Activated naive CD8-positive, alpha-beta T cell treated with anti-CD3 and anti-CD28 coated beads, Interleukin-2, amount 50 U/mL, for 24 hours (primary cell): ENCODE measurements at regions not wholly inside any gene's neighbourhood (a gene's known extent, or its start where the extent isn't known, plus 50 kb on each side); places are given as distances from the start of the nearest gene placed in this dataset.

Experiments used
- ATAC-seq: fragments of 150-1000 bp; cut with Tn5 transposase; one replicate; pipeline ENCODE4 v1.10.0; 2021
- DNase-seq: peaks from one replicate; pipeline ENCODE4 v3.0.0; 2021
- H3K27ac Mint-ChIP-seq: one replicate; pipeline ENCODE4 v1.8.0; 2021; ENCODE audit warnings: mild to moderate bottlenecking, mixed read lengths
- H3K27me3 Mint-ChIP-seq: one replicate; pipeline ENCODE4 v1.8.0; 2021; ENCODE audit warnings: mixed read lengths
- H3K36me3 Mint-ChIP-seq: one replicate; pipeline ENCODE4 v1.8.0; 2021; ENCODE audit warnings: low read depth, mixed read lengths
- H3K4me1 Mint-ChIP-seq: one replicate; pipeline ENCODE4 v1.8.0; 2021; ENCODE audit warnings: mixed read lengths
- H3K4me3 Mint-ChIP-seq: one replicate; pipeline ENCODE4 v1.8.0; 2021; ENCODE audit warnings: mild to moderate bottlenecking, moderate library complexity, mixed read lengths
- H3K9me3 Mint-ChIP-seq: one replicate; pipeline ENCODE4 v1.8.0; 2021; ENCODE audit warnings: mixed read lengths

GRCh38 chr14:81886588-81886987 is 352.9 kb upstream of the SEL1L start:
- no peak overlapping the region for H3K4me3 Mint-ChIP-seq

GRCh38 chr14:81889529-81889928 is 355.9 kb upstream of the SEL1L start:
- Mint-ChIP-seq H3K4me3 (no peak overlapping the region), H3K9me3 (peaks cover 26% of the 10 kb centered on the region), H3K4me1 (no peaks in the 10 kb centered on the region), H3K27ac (no peak overlapping the region), H3K36me3 (no peaks in the 10 kb centered on the region), H3K27me3 (no peaks in the 10 kb centered on the region)
- DNase-seq (no peak), ATAC-seq (no peak)

More at GRCh38 chr14:81886588-81886987, 352.9 kb upstream of the SEL1L start:
- DNase-seq (no peak), ATAC-seq (no peak)
- no peak overlapping the region for H3K27ac Mint-ChIP-seq
- H3K9me3 Mint-ChIP-seq, result peaks cover 9% of the 10 kb centered on the region
- no peaks in the 10 kb centered on the region for H3K27me3 Mint-ChIP-seq
- H3K36me3 Mint-ChIP-seq, result no peaks in the 10 kb centered on the region
- no peaks in the 10 kb centered on the region for H3K4me1 Mint-ChIP-seq

- Mint-ChIP-seq H3K27ac (no peak overlapping the region), H3K27me3 (no peaks in the 10 kb centered on the region), H3K9me3 (peaks cover 26% of the 10 kb centered on the region), H3K4me3 (no peak overlapping the region), H3K36me3 (no peaks in the 10 kb centered on the region), H3K4me1 (no peaks in the 10 kb centered on the region)
- no peak for ATAC-seq
- no peak for DNase-seq
These were observed 356.4 kb upstream of the SEL1L start for GRCh38 chr14:81890020-81890419.

- H3K27me3 Mint-ChIP-seq, result no peaks in the 10 kb centered on the region
- H3K4me1 Mint-ChIP-seq, result no peaks in the 10 kb centered on the region
- ATAC-seq, result no peak
- no peak overlapping the region for H3K4me3 Mint-ChIP-seq
- no peak for DNase-seq
- H3K27ac Mint-ChIP-seq, result no peak overlapping the region
- no peaks in the 10 kb centered on the region for H3K36me3 Mint-ChIP-seq
- H3K9me3 Mint-ChIP-seq, result peaks cover 26% of the 10 kb centered on the region
These were observed 369.8 kb upstream of the SEL1L start for GRCh38 chr14:81903477-81903876.

- peaks cover 3% of the 10 kb centered on the region for H3K9me3 Mint-ChIP-seq
- no peak overlapping the region for H3K27ac Mint-ChIP-seq
- no peaks in the 10 kb centered on the region for H3K27me3 Mint-ChIP-seq
- ATAC-seq (no peak), DNase-seq (no peak)
- H3K4me1 Mint-ChIP-seq, result no peaks in the 10 kb centered on the region
- no peak overlapping the region for H3K4me3 Mint-ChIP-seq
- no peaks in the 10 kb centered on the region for H3K36me3 Mint-ChIP-seq
These were observed 393.4 kb upstream of the SEL1L start for GRCh38 chr14:81927070-81927469.

- DNase-seq (no peak), ATAC-seq (no peak)
These were observed 398.2 kb upstream of the SEL1L start for GRCh38 chr14:81931828-81932227.

GRCh38 chr14:81936348-81936747 is 402.7 kb upstream of the SEL1L start:
- H3K9me3 Mint-ChIP-seq, result peaks cover 13% of the 10 kb centered on the region
- no peaks in the 10 kb centered on the region for H3K36me3 Mint-ChIP-seq
- H3K4me3 Mint-ChIP-seq, result no peak overlapping the region
- no peaks in the 10 kb centered on the region for H3K4me1 Mint-ChIP-seq
- ATAC-seq (no peak), DNase-seq (no peak)
- no peak overlapping the region for H3K27ac Mint-ChIP-seq
- H3K27me3 Mint-ChIP-seq, result no peaks in the 10 kb centered on the region

More at GRCh38 chr14:81931828-81932227, 398.2 kb upstream of the SEL1L start:
- Mint-ChIP-seq H3K4me1 (no peaks in the 10 kb centered on the region), H3K4me3 (no peak overlapping the region), H3K27ac (no peak overlapping the region), H3K36me3 (no peaks in the 10 kb centered on the region), H3K9me3 (peaks cover 4% of the 10 kb centered on the region), H3K27me3 (no peaks in the 10 kb centered on the region)

GRCh38 chr14:81936902-81937301 is 403.2 kb upstream of the SEL1L start:
- DNase-seq (no peak), ATAC-seq (no peak)
- peaks cover 13% of the 10 kb centered on the region for H3K9me3 Mint-ChIP-seq
- H3K27ac Mint-ChIP-seq, result no peak overlapping the region
- H3K36me3 Mint-ChIP-seq, result no peaks in the 10 kb centered on the region
- no peak overlapping the region for H3K4me3 Mint-ChIP-seq
- no peaks in the 10 kb centered on the region for H3K27me3 Mint-ChIP-seq
- no peaks in the 10 kb centered on the region for H3K4me1 Mint-ChIP-seq

GRCh38 chr14:81938341-81938740 is 404.7 kb upstream of the SEL1L start:
- no peaks in the 10 kb centered on the region for H3K27me3 Mint-ChIP-seq
- H3K4me1 Mint-ChIP-seq, result no peaks in the 10 kb centered on the region
- H3K36me3 Mint-ChIP-seq, result no peaks in the 10 kb centered on the region
- no peak for ATAC-seq
- no peak overlapping the region for H3K4me3 Mint-ChIP-seq
- DNase-seq, result no peak
- peaks cover 13% of the 10 kb centered on the region for H3K9me3 Mint-ChIP-seq
- no peak overlapping the region for H3K27ac Mint-ChIP-seq

- H3K4me1 Mint-ChIP-seq, result no peaks in the 10 kb centered on the region
- no peak for DNase-seq
- H3K27me3 Mint-ChIP-seq, result no peaks in the 10 kb centered on the region
- H3K27ac Mint-ChIP-seq, result no peak overlapping the region
- H3K9me3 Mint-ChIP-seq, result peaks cover 8% of the 10 kb centered on the region
- no peak overlapping the region for H3K4me3 Mint-ChIP-seq
- ATAC-seq, result no peak
- H3K36me3 Mint-ChIP-seq, result no peaks in the 10 kb centered on the region
These were observed 407.0 kb upstream of the SEL1L start for GRCh38 chr14:81940651-81941050.

GRCh38 chr14:81942071-81942470 is 408.4 kb upstream of the SEL1L start:
- H3K4me3 Mint-ChIP-seq, result no peak overlapping the region
- H3K27me3 Mint-ChIP-seq, result no peaks in the 10 kb centered on the region
- peaks cover 8% of the 10 kb centered on the region for H3K9me3 Mint-ChIP-seq
- no peak overlapping the region for H3K27ac Mint-ChIP-seq
- H3K36me3 Mint-ChIP-seq, result no peaks in the 10 kb centered on the region
- no peak for DNase-seq
- ATAC-seq, result no peak
- H3K4me1 Mint-ChIP-seq, result no peaks in the 10 kb centered on the region

GRCh38 chr14:81946375-81946774 is 412.7 kb upstream of the SEL1L start:
- no peak overlapping the region for H3K4me3 Mint-ChIP-seq
- H3K4me1 Mint-ChIP-seq, result no peaks in the 10 kb centered on the region
- H3K9me3 Mint-ChIP-seq, result no peaks in the 10 kb centered on the region
- H3K27ac Mint-ChIP-seq, result no peak overlapping the region
- DNase-seq, result no peak
- no peaks in the 10 kb centered on the region for H3K36me3 Mint-ChIP-seq
- ATAC-seq, result no peak
- no peaks in the 10 kb centered on the region for H3K27me3 Mint-ChIP-seq

- ATAC-seq (no peak), DNase-seq (no peak)
- no peaks in the 10 kb centered on the region for H3K27me3 Mint-ChIP-seq
- H3K36me3 Mint-ChIP-seq, result no peaks in the 10 kb centered on the region
- no peaks in the 10 kb centered on the region for H3K4me1 Mint-ChIP-seq
- H3K27ac Mint-ChIP-seq, result no peak overlapping the region
- no peak overlapping the region for H3K4me3 Mint-ChIP-seq
- H3K9me3 Mint-ChIP-seq, result no peaks in the 10 kb centered on the region
These were observed 413.5 kb upstream of the SEL1L start for GRCh38 chr14:81946834-81947798.

GRCh38 chr14:81952917-81953316 is 419.3 kb upstream of the SEL1L start:
- Mint-ChIP-seq H3K9me3 (peaks cover 5% of the 10 kb centered on the region), H3K27ac (no peak overlapping the region), H3K4me3 (no peak overlapping the region), H3K36me3 (no peaks in the 10 kb centered on the region), H3K4me1 (no peaks in the 10 kb centered on the region), H3K27me3 (no peaks in the 10 kb centered on the region)
- DNase-seq, result no peak
- no peak for ATAC-seq

GRCh38 chr14:81953419-81953818 is 419.8 kb upstream of the SEL1L start:
- H3K27me3 Mint-ChIP-seq, result no peaks in the 10 kb centered on the region
- H3K27ac Mint-ChIP-seq, result no peak overlapping the region
- no peaks in the 10 kb centered on the region for H3K36me3 Mint-ChIP-seq
- H3K9me3 Mint-ChIP-seq, result peaks cover 5% of the 10 kb centered on the region
- H3K4me3 Mint-ChIP-seq, result no peak overlapping the region
- ATAC-seq (no peak), DNase-seq (no peak)
- no peaks in the 10 kb centered on the region for H3K4me1 Mint-ChIP-seq
